OCI-LY7 (cell line): ENCODE measurements at regions not wholly inside any gene's neighbourhood (a gene's known extent, or its start where the extent isn't known, plus 50 kb on each side); places are given as distances from the start of the nearest gene placed in this dataset.
"Not testable (repeated sequence)": the region's sequence is repeated elsewhere in the genome, so short reads cannot be mapped to it uniquely, and the experiment has no call there.

Source experiments
- CTCF ChIP-seq: fragments of 200-600 bp; sonication (generic); conservative IDR thresholded peaks from 2 replicates; pipeline ENCODE4 v1.5.1; 2014; ENCODE audit warnings: mild to moderate bottlenecking, antibody characterized with exemption, low read length, moderate library complexity, mixed read lengths
- EZH2phosphoT487 ChIP-seq: fragments of 200-600 bp; sonication (generic); IDR thresholded peaks from 2 replicates; pipeline ENCODE4 v1.6.1; 2018; ENCODE audit warnings: low read depth, borderline replicate concordance, mild to moderate bottlenecking, mixed run types, antibody characterized with exemption, low read length, moderate library complexity, mixed read lengths

- not testable (repeated sequence) for TF ChIP-seq EZH2phosphoT487, CTCF
Measured at GRCh38 chrX:82455852-82456251, 1052.2 kb upstream of the POU3F4 start.
